ENCODE measurements at regions not wholly inside any gene's neighbourhood (a gene's known extent, or its start where the extent isn't known, plus 50 kb on each side); places are given as distances from the start of the nearest gene placed in this dataset.

DNA sequence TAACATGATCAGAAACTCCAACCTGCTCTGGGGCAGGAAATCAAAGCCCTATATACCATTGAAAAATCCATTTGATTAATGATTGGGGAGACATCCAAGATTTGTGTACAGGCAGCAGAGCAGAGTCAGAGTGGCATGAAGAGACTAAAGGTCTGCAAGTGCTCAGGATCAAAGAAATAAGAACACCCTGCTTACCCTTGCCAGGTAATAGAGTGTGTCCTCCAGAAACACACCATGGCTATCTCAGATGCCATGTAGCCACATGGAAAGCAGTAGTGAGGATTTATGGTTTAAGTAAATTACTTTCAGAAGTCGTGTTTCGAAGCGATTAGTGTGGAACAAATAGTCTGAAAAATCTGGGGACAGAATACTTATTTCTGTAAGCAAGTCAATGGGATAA, 592.9 kb downstream of the SUCLG1 start:
- Histone ChIP-seq H3K4me3 (ENCODE audit: low read depth, low read length) (no peak overlapping the region), H3K27me3 (no peaks in the 10 kb centered on the region), H3K4me1 (no peaks in the 10 kb centered on the region), H3K9me3 (no peaks in the 10 kb centered on the region), H3K36me3 (no peaks in the 10 kb centered on the region)
- DNase-seq = no peak
- TF ChIP-seq, protein P1, sequence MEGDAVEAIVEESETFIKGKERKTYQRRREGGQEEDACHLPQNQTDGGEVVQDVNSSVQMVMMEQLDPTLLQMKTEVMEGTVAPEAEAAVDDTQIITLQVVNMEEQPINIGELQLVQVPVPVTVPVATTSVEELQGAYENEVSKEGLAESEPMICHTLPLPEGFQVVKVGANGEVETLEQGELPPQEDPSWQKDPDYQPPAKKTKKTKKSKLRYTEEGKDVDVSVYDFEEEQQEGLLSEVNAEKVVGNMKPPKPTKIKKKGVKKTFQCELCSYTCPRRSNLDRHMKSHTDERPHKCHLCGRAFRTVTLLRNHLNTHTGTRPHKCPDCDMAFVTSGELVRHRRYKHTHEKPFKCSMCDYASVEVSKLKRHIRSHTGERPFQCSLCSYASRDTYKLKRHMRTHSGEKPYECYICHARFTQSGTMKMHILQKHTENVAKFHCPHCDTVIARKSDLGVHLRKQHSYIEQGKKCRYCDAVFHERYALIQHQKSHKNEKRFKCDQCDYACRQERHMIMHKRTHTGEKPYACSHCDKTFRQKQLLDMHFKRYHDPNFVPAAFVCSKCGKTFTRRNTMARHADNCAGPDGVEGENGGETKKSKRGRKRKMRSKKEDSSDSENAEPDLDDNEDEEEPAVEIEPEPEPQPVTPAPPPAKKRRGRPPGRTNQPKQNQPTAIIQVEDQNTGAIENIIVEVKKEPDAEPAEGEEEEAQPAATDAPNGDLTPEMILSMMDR (IDR thresholded peaks at IDR 0.05; ENCODE audit: low read depth, low read length) = no peak

DNA sequence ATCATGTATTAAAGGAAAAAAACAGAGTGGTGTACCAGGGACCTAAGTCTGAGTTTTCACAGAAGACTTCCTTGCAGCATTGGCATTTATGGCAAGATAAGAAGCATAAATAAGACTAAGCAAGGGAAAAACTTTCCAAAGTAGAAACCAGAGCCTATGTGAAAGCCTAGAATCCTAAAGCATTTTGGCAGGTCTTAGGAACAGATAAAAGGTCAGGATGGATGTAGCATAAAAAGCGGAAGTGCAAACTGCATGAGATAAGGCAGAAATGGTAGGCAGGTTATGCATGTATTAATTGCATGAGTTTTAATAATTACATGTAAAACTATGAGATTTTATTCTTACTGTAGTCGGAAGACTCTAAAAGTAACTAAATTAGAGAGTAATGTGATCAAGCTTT, 596.5 kb downstream of the SUCLG1 start:
- Histone ChIP-seq H3K4me1 (no peaks in the 10 kb centered on the region), H3K27me3 (no peaks in the 10 kb centered on the region), H3K4me3 (ENCODE audit: low read depth, low read length) (no peak overlapping the region), H3K9me3 (no peaks in the 10 kb centered on the region), H3K36me3 (no peaks in the 10 kb centered on the region)
- TF ChIP-seq, protein P1 (IDR thresholded peaks at IDR 0.05; ENCODE audit: low read depth, low read length) = no peak
- no peak for DNase-seq

DNA sequence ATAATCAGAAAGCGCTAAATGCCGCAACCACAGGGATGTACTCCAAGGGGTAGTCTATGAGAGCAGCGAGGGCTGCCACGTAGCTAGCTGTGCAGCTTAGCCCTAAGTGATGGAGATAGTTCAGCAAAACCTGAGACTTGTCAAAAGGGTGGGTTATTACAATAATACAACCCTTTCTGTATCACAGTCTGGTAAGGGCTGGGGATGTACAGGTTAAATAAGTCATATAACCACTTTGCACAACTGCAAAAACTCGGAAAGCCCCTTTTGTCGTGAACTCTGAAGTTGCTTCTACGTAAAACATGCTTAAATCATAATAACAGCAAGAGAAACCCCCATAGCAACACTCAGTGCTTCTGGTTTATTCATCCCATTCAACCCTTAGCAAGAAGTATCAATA, 598.8 kb downstream of the SUCLG1 start:
- no peaks in the 10 kb centered on the region for H3K9me3 ChIP-seq
- TF ChIP-seq, protein P1 (IDR thresholded peaks at IDR 0.05; ENCODE audit: low read depth, low read length) = no peak
- H3K4me3 ChIP-seq (ENCODE audit: low read depth, low read length) = no peak overlapping the region
- DNase-seq = no peak
- no peaks in the 10 kb centered on the region for H3K4me1 ChIP-seq
- no peaks in the 10 kb centered on the region for H3K36me3 ChIP-seq
- H3K27me3 ChIP-seq = no peaks in the 10 kb centered on the region

DNA sequence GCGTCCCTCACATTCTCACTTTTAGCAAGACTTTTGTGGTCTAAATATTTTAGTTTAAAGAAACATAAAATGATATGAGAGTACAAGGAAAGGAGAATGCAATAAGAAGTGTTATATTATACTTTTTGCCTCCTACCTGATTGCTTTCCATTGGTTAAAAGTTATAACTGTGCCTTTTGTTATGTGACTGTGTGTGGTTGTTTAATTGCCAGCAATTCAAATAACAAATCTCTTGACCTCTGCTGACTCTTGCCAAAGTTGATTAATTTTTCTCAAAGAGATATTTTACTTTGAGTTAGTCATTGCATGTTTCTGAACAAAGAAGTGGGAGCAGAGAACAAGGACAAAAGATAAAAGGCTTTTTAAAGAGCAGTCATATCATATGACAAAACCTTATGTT, 599.5 kb downstream of the SUCLG1 start:
- TF ChIP-seq, protein P1 (IDR thresholded peaks at IDR 0.05; ENCODE audit: low read depth, low read length) = no peak
- no peaks in the 10 kb centered on the region for H3K9me3 ChIP-seq
- no peaks in the 10 kb centered on the region for H3K4me1 ChIP-seq
- H3K36me3 ChIP-seq = no peaks in the 10 kb centered on the region
- H3K27me3 ChIP-seq = no peaks in the 10 kb centered on the region
- H3K4me3 ChIP-seq (ENCODE audit: low read depth, low read length) = no peak overlapping the region
- no peak for DNase-seq

DNA sequence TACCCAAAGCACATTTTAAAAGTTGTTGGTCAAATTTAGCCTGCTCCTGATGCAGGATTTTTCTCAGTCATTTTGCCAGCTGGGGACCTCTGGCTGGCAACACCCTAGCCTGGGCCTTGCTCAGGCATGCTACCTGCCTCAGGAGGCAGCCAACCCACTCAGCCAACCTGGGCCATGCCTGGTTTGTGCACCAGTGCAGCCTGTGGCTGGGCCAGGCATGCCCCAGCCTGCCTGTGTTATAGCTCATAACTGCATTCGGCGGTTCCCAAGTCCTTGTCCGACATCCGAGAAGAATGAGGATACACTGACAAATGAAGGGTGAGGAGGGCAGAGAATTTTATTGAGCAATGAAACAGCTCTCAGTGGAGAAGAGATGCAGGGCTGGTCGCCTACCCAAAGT, 608.0 kb downstream of the SUCLG1 start:
- Histone ChIP-seq H3K4me1 (no peaks in the 10 kb centered on the region), H3K4me3 (ENCODE audit: low read depth, low read length) (no peak overlapping the region), H3K9me3 (no peaks in the 10 kb centered on the region), H3K27me3 (no peaks in the 10 kb centered on the region), H3K36me3 (no peaks in the 10 kb centered on the region)
- no peak for DNase-seq
- TF ChIP-seq, protein P1 (IDR thresholded peaks at IDR 0.05; ENCODE audit: low read depth, low read length) = no peak

DNA sequence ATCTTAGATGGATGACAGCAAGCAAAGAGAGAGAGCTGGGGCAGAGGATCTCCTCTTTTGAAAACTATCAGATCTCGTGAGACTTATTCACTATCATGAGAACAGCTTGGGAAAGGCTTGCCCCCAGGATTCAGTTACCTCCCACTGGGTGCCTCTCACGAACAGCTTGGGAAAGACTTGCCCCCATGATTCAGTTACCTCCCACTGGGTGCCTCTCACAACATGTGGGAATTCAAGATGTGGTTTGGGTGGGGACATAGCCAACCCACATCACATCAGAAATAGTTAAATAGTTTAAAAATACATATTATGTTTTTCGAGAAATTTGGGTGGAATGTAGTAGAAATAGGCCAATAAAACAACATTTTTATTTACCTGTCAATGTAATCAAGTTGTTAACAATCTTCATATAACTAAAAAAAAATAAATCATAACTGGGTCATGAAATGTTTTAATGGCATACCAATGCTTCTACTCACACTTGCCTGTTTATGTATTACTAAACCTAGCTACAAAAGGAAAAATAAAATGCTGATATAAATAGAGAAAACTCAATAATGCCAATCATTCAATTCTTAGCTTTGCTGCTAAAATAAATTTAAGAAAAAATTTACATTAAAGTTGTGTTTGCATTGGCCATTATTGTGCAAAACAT, 608.9 kb downstream of the SUCLG1 start:
- no peak for DNase-seq

More for the DNA sequence above, 608.9 kb downstream of the SUCLG1 start:
- no peak overlapping the region for H3K4me3 ChIP-seq (ENCODE audit: low read depth, low read length)
- H3K36me3 ChIP-seq = no peaks in the 10 kb centered on the region
- H3K4me1 ChIP-seq = no peaks in the 10 kb centered on the region
- TF ChIP-seq, protein P1 (IDR thresholded peaks at IDR 0.05; ENCODE audit: low read depth, low read length) = no peak
- no peaks in the 10 kb centered on the region for H3K27me3 ChIP-seq
- H3K9me3 ChIP-seq = no peaks in the 10 kb centered on the region
